Lower leg skin (tissue), 4 donors: ENCODE measurements at regions not wholly inside any gene's neighbourhood (a gene's known extent, or its start where the extent isn't known, plus 50 kb on each side); places are given as distances from the start of the nearest gene placed in this dataset.

Source experiments
- DNase-seq, 2 donors: peaks; one replicate each; pipeline ENCODE4 v3.0.0-alpha.2; 2019; ENCODE audit warnings: low spot score in 2 of 2
- H3K4me3 ChIP-seq: fragments of 200-600 bp; sonication (generic); 2 replicates; pipeline ENCODE4 v1.5.1; 2017; ENCODE audit warnings: mild to moderate bottlenecking, low read depth; ENCODE audit not compliant: poor library complexity, severe bottlenecking
- CTCF ChIP-seq, 3 donors: fragments of 450-650 bp; IDR thresholded peaks; one replicate each; pipeline ENCODE4 v1.5.1; 2016; ENCODE audit warnings: antibody characterized with exemption in 3 of 3, mild to moderate bottlenecking in 3 of 3, moderate library complexity in 2 of 3
- POLR2A ChIP-seq, 2 donors: fragments of 450-650 bp; IDR thresholded peaks; one replicate each; pipeline ENCODE4 v1.6.1; 2016 to 2017; ENCODE audit warnings: antibody characterized with exemption in 2 of 2, mild to moderate bottlenecking in 1 of 2, moderate library complexity in 1 of 2
- WGBS, 2 donors: methylation state at CpG; one replicate each; pipeline ENCODE4 v1.1.5; 2018; 5-methylcytosine and 5-hydroxymethylcytosine counted together
- intact Hi-C: fragments of 100-400 bp; cut with DNase I; formaldehyde crosslinking; loops from one replicate; pipeline ENCODE4 v1.15.0; 2023; ENCODE audit warnings: low total_unique reads

- 90% methylated on average over 3 of the region's 3 CpGs for WGBS, 2 donors
- no peak for TF ChIP-seq POLR2A (IDR thresholded peaks at IDR 0.05)
- no peak for TF ChIP-seq CTCF (IDR thresholded peaks at IDR 0.05)
- no peak overlapping the region for H3K4me3 ChIP-seq
- DNase-seq, result no peak
- intact Hi-C loops, result no loop called here
Observed at GRCh38 chr6:95815389-95816056, 200.3 kb upstream of the FUT9 start.

- TF ChIP-seq POLR2A (IDR thresholded peaks at IDR 0.05) (no peak), CTCF (IDR thresholded peaks at IDR 0.05) (no peak)
- H3K4me3 ChIP-seq, result no peak overlapping the region
- WGBS, 2 donors, result 73 to 78% methylated on average over 4 of the region's 4 CpGs
- intact Hi-C loops, result no loop called here
- DNase-seq, result no peak
Observed at GRCh38 chr6:95819461-95819860, 196.3 kb upstream of the FUT9 start.

GRCh38 chr6:95819939-95820338 is 195.8 kb upstream of the FUT9 start:
- intact Hi-C loops, result no loop called here
- no peak overlapping the region for H3K4me3 ChIP-seq
- 75 to 77% methylated on average over 2 of the region's 2 CpGs for WGBS, 2 donors
- TF ChIP-seq POLR2A (IDR thresholded peaks at IDR 0.05), result no peak
- no peak for TF ChIP-seq CTCF (IDR thresholded peaks at IDR 0.05)
- no peak for DNase-seq

- TF ChIP-seq CTCF (IDR thresholded peaks at IDR 0.05) (no peak), POLR2A (IDR thresholded peaks at IDR 0.05) (no peak)
- 59 to 64% methylated on average over 3 of the region's 3 CpGs for WGBS, 2 donors
- no peak for DNase-seq
- no peak overlapping the region for H3K4me3 ChIP-seq
- intact Hi-C loops, result no loop called here
Observed at GRCh38 chr6:95830859-95831557, 184.8 kb upstream of the FUT9 start.

- DNase-seq, result no peak
- intact Hi-C loops, result no loop called here
- TF ChIP-seq CTCF (IDR thresholded peaks at IDR 0.05) (no peak), POLR2A (IDR thresholded peaks at IDR 0.05) (no peak)
- no peak overlapping the region for H3K4me3 ChIP-seq
Observed at GRCh38 chr6:95837890-95838289, 177.9 kb upstream of the FUT9 start.

- TF ChIP-seq CTCF (IDR thresholded peaks at IDR 0.05) (no peak), POLR2A (IDR thresholded peaks at IDR 0.05) (no peak)
- H3K4me3 ChIP-seq, result no peak overlapping the region
- DNase-seq, result no peak
- intact Hi-C loops, result no loop called here
Observed at GRCh38 chr6:95841560-95841959, 174.2 kb upstream of the FUT9 start.
